B cell (primary cell): ENCODE measurements at regions not wholly inside any gene's neighbourhood (a gene's known extent, or its start where the extent isn't known, plus 50 kb on each side); places are given as distances from the start of the nearest gene placed in this dataset.

Source experiments
- ATAC-seq: fragments of 200-7000 bp; cut with Tn5 transposase; one replicate; pipeline ENCODE4 v1.10.0; 2021; ENCODE audit warnings: low read depth, mild to moderate bottlenecking, moderate number of reproducible peaks, moderate library complexity
- CTCF ChIA-PET: fragments of 350-600 bp; sonication (Branson Sonifier 250); formaldehyde crosslinking; loops from one replicate; lab custom pipeline; 2021; ENCODE audit warnings: antibody characterized with exemption, inconsistent platforms; lab: Charles Lee
- POLR2A ChIA-PET: fragments of 350-600 bp; sonication (Branson Sonifier 250); formaldehyde crosslinking; loops from one replicate; lab custom pipeline; 2021; ENCODE audit warnings: antibody characterized with exemption; lab: Charles Lee
- DNase-seq: peaks from one replicate; pipeline ENCODE4 v3.0.0; 2013
- H2AFZ ChIP-seq: 2 replicates; pipeline ENCODE4 v1.6.1; 2012; ENCODE audit warnings: mild to moderate bottlenecking, low read depth, low read length; ENCODE audit not compliant: insufficient read depth, poor library complexity, severe bottlenecking
- H3K27ac ChIP-seq, 2 donors: 1 replicate in 1 of 2; 2 replicates in 1 of 2; pipeline ENCODE4 v1.5.1; 2012 to 2013; ENCODE audit warnings: low read length in 2 of 2, mild to moderate bottlenecking in 2 of 2, moderate library complexity in 1 of 2
- H3K27me3 ChIP-seq, 4 experiments: fragments of 200-600 bp in 1 of 4; sonication (generic) in 1 of 4; replicated peaks in 1 of 4; 1 replicate in 2 of 4; 2 replicates in 2 of 4; pipeline versions ENCODE4 v1.6.1 to v1.7.0; 2013 to 2016; ENCODE audit warnings: low read length in 3 of 4, mild to moderate bottlenecking in 2 of 4, mixed read lengths in 1 of 4, moderate library complexity in 1 of 4; ENCODE audit not compliant: insufficient read depth in 4 of 4, control insufficient read depth in 3 of 4; ENCODE audit errors: control extremely low read depth in 1 of 4
- H3K36me3 ChIP-seq, 2 experiments: replicated peaks in 1 of 2; 1 replicate in 1 of 2; 2 replicates in 1 of 2; pipeline versions ENCODE4 v1.6.1 to v1.7.1; 2013; ENCODE audit warnings: low read length in 1 of 2; ENCODE audit not compliant: insufficient read depth in 2 of 2, control insufficient read depth in 1 of 2; ENCODE audit errors: control extremely low read depth in 1 of 2, extremely low read depth in 1 of 2
- H3K4me1 ChIP-seq, 2 donors: fragments of 200-600 bp in 1 of 2; sonication (generic) in 1 of 2; 1 replicate in 1 of 2; 2 replicates in 1 of 2; pipeline versions ENCODE4 v1.5.1 to v1.6.1; 2013 to 2017; ENCODE audit warnings: low read length in 2 of 2; ENCODE audit not compliant: control insufficient read depth in 2 of 2, insufficient read depth in 2 of 2
- H3K4me2 ChIP-seq: replicated peaks from 2 replicates; pipeline ENCODE3; 2012; ENCODE audit warnings: mild to moderate bottlenecking, low read depth, low read length; ENCODE audit not compliant: poor library complexity, severe bottlenecking
- H3K4me3 ChIP-seq, 5 experiments: fragments of 200-600 bp in 1 of 5; sonication (generic) in 1 of 5; 1 replicate in 3 of 5; 2 replicates in 2 of 5; pipeline versions ENCODE4 v1.5.1 to v1.7.0; 2011 to 2016; ENCODE audit warnings: low read length in 4 of 5, mild to moderate bottlenecking in 4 of 5, low read depth in 2 of 5, control low read depth in 1 of 5, moderate library complexity in 1 of 5; ENCODE audit not compliant: insufficient read depth in 1 of 5; ENCODE audit errors: control extremely low read depth in 1 of 5, extremely low read depth in 1 of 5
- H3K79me2 ChIP-seq: fragments of 200-600 bp; sonication (generic); one replicate; pipeline ENCODE4 v1.6.0; 2016; ENCODE audit warnings: low read length; ENCODE audit not compliant: control insufficient read depth, insufficient read depth
- H3K9ac ChIP-seq: fragments of 200-600 bp; sonication (generic); 2 replicates; pipeline ENCODE4 v1.6.1; 2017; ENCODE audit warnings: mild to moderate bottlenecking, low read length, moderate library complexity
- H3K9me3 ChIP-seq, 3 donors: one replicate each; pipeline versions ENCODE4 v1.6.1 to v1.7.1; 2013; ENCODE audit warnings: low read length in 2 of 3; ENCODE audit not compliant: control insufficient read depth in 2 of 3, insufficient read depth in 1 of 3; ENCODE audit errors: control extremely low read depth in 1 of 3
- H4K20me1 ChIP-seq: 2 replicates; pipeline ENCODE4 v1.6.0; 2012; ENCODE audit warnings: mild to moderate bottlenecking, low read length; ENCODE audit not compliant: insufficient read depth, control insufficient read depth, poor library complexity, severe bottlenecking
- H3K27ac Mint-ChIP-seq: one replicate; pipeline ENCODE4 v1.8.0; 2021; ENCODE audit warnings: mixed read lengths
- H3K27me3 Mint-ChIP-seq: one replicate; pipeline ENCODE4 v1.8.0; 2021; ENCODE audit warnings: mixed read lengths
- H3K4me1 Mint-ChIP-seq: one replicate; pipeline ENCODE4 v1.8.0; 2021; ENCODE audit warnings: mixed read lengths
- H3K4me3 Mint-ChIP-seq: one replicate; pipeline ENCODE4 v1.8.0; 2021; ENCODE audit warnings: mixed read lengths
- H3K9me3 Mint-ChIP-seq: one replicate; pipeline ENCODE4 v1.8.0; 2022; ENCODE audit warnings: mixed read lengths; ENCODE audit not compliant: insufficient read depth
- EZH2 ChIP-seq: IDR thresholded peaks from 2 replicates; pipeline ENCODE4 v1.6.1; 2012; ENCODE audit warnings: borderline replicate concordance, low read depth, mild to moderate bottlenecking, moderate library complexity, low read length; ENCODE audit not compliant: insufficient read depth, poor library complexity, severe bottlenecking
- WGBS: methylation state at CpG from one replicate; pipeline ENCODE4 v1.1.5; 2013; ENCODE audit warnings: missing lambda C conversion rate; ENCODE audit not compliant: insufficient coverage; 5-methylcytosine and 5-hydroxymethylcytosine counted together
- intact Hi-C: fragments of 100-400 bp; cut with micrococcal nuclease; formaldehyde crosslinking; loops from one replicate; pipeline ENCODE4 v1.10.0; 2022
- TF ChIP-seq, protein P1 (sequence below): fragments of 200-600 bp; IDR thresholded peaks from one replicate; pipeline ENCODE4 v1.8.0; 2022; ENCODE audit warnings: antibody characterized with exemption, mild to moderate bottlenecking

DNA sequence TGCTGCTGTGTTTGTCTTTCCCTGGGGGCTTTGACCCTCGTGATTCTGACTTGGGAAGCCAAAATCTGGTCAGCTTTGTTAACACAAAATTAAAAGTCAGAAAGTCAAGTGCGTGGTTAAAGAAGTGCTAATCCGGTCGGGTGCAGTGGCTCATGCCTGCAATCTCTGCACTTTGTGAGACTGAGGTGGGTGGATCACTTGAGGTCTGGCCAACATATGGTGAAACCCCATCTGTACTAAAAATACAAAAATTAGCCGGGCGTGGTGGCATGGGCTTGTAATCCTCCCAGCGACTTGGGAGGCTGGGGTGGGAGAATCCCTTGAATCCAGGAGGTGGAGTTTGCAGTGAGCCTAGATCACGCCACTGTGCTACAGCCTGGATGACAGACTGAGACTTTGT is 844.6 kb downstream of the VRK1 start:
- intact Hi-C loops = no loop called here
- no peaks in the 10 kb centered on the region for H3K9me3 Mint-ChIP-seq
- no peak overlapping the region for H3K4me3 Mint-ChIP-seq
- 83% methylated on average over 6 of the region's 8 CpGs for WGBS
- H3K4me1 Mint-ChIP-seq = no peaks in the 10 kb centered on the region
- H4K20me1 ChIP-seq = no peaks in the 10 kb centered on the region
- TF ChIP-seq, protein P1, sequence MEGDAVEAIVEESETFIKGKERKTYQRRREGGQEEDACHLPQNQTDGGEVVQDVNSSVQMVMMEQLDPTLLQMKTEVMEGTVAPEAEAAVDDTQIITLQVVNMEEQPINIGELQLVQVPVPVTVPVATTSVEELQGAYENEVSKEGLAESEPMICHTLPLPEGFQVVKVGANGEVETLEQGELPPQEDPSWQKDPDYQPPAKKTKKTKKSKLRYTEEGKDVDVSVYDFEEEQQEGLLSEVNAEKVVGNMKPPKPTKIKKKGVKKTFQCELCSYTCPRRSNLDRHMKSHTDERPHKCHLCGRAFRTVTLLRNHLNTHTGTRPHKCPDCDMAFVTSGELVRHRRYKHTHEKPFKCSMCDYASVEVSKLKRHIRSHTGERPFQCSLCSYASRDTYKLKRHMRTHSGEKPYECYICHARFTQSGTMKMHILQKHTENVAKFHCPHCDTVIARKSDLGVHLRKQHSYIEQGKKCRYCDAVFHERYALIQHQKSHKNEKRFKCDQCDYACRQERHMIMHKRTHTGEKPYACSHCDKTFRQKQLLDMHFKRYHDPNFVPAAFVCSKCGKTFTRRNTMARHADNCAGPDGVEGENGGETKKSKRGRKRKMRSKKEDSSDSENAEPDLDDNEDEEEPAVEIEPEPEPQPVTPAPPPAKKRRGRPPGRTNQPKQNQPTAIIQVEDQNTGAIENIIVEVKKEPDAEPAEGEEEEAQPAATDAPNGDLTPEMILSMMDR = no peak
- no peak for TF ChIP-seq EZH2
- H3K27ac ChIP-seq = no peak overlapping the region
- H3K4me3 ChIP-seq = no peak overlapping the region
- H3K27me3 Mint-ChIP-seq = no peaks in the 10 kb centered on the region
- peaks cover 0 to 6% (median 0%) of the 10 kb centered on the region in 3 donors for H3K9me3 ChIP-seq
- no peak for DNase-seq
- ChIA-PET POLR2A (no interaction called here), CTCF (no interaction called here)
- H3K9ac ChIP-seq = no peak overlapping the region
- no peaks in the 10 kb centered on the region for H3K79me2 ChIP-seq
- H3K27ac Mint-ChIP-seq = no peak overlapping the region
- no peaks in the 10 kb centered on the region for H3K36me3 ChIP-seq
- ATAC-seq = no peak
- no peaks in the 10 kb centered on the region for H3K4me1 ChIP-seq
- H2AFZ ChIP-seq = no peak overlapping the region
- no peak overlapping the region for H3K4me2 ChIP-seq
- no peaks in the 10 kb centered on the region for H3K27me3 ChIP-seq

DNA sequence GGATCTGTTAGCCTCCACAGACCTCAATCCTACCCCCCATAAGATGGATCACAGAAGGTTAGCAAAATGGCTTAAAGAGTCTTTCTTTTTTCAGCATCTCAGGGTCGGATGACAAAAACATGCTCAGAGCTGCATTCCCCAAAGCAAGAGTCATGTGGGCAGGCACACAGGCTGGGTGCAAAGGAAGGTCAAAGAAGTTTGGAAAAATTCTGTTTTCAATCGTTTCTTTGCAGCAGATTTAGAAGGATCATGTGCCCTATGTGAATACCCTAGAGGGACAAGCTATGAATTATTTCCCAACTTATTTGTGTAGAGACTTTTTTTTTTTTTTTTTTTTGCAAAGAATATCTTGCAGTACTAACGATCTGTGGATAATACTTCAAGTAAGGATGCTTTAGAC is 845.4 kb downstream of the VRK1 start:
- no peak for ATAC-seq
- Histone ChIP-seq H3K27me3 (no peaks in the 10 kb centered on the region), H3K36me3 (no peaks in the 10 kb centered on the region), H3K9ac (no peak overlapping the region), H3K4me3 (no peak overlapping the region), H3K9me3 (peaks cover 0 to 4% (median 0%) of the 10 kb centered on the region in 3 donors), H2AFZ (no peak overlapping the region), H3K4me2 (no peak overlapping the region), H3K4me1 (no peaks in the 10 kb centered on the region), H3K79me2 (no peaks in the 10 kb centered on the region), H3K27ac (no peak overlapping the region), H4K20me1 (no peaks in the 10 kb centered on the region)
- no peak for DNase-seq
- POLR2A ChIA-PET = no interaction called here
- Mint-ChIP-seq H3K27ac (no peak overlapping the region), H3K4me1 (no peaks in the 10 kb centered on the region), H3K4me3 (no peak overlapping the region), H3K27me3 (no peaks in the 10 kb centered on the region), H3K9me3 (no peaks in the 10 kb centered on the region)
- intact Hi-C loops = no loop called here
- 50% methylated on average over 1 of the region's 3 CpGs for WGBS
- TF ChIP-seq, protein P1 = no peak
- TF ChIP-seq EZH2 = no peak
- CTCF ChIA-PET = no interaction called here
